ENCODE measurements at regions not wholly inside any gene's neighbourhood (a gene's known extent, or its start where the extent isn't known, plus 50 kb on each side); places are given as distances from the start of the nearest gene placed in this dataset.

DNA sequence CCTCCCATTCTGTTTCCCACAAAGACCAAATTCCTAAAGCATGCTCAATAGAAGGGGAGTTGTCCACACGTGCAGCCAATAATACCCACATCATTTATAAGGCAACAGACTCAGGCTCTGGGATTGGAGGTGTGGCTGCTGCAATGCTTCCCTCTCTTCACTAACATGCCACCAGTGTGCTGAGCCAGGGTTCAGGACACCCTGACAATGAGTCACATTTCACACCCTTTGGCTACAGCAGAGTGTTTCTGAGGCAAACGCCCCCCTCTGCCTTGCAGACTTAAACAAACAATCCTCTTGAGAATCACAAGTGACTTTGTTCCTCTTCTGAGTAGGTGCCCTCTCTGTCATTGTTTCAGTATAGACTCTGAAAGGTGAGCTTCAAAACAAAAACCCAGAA is 189.3 kb upstream of the TLE4 start:
- no peak overlapping the region for H3K4me3 ChIP-seq (ENCODE audit: low read depth, low read length)
- H3K27me3 ChIP-seq (replicated peaks) = no peaks in the 10 kb centered on the region
- TF ChIP-seq, protein P1, sequence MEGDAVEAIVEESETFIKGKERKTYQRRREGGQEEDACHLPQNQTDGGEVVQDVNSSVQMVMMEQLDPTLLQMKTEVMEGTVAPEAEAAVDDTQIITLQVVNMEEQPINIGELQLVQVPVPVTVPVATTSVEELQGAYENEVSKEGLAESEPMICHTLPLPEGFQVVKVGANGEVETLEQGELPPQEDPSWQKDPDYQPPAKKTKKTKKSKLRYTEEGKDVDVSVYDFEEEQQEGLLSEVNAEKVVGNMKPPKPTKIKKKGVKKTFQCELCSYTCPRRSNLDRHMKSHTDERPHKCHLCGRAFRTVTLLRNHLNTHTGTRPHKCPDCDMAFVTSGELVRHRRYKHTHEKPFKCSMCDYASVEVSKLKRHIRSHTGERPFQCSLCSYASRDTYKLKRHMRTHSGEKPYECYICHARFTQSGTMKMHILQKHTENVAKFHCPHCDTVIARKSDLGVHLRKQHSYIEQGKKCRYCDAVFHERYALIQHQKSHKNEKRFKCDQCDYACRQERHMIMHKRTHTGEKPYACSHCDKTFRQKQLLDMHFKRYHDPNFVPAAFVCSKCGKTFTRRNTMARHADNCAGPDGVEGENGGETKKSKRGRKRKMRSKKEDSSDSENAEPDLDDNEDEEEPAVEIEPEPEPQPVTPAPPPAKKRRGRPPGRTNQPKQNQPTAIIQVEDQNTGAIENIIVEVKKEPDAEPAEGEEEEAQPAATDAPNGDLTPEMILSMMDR (IDR thresholded peaks at IDR 0.05; ENCODE audit: low read depth, low read length, missing control alignments) = no peak
- DNase-seq = no peak
- no peak overlapping the region for H3K27ac ChIP-seq
- in situ Hi-C loops (cut with HindIII; ENCODE audit: low pct_ligation_motif_present, low sequenced_read_pairs) = no loop called here
- H3K36me3 ChIP-seq (replicated peaks) = no peaks in the 10 kb centered on the region

DNA sequence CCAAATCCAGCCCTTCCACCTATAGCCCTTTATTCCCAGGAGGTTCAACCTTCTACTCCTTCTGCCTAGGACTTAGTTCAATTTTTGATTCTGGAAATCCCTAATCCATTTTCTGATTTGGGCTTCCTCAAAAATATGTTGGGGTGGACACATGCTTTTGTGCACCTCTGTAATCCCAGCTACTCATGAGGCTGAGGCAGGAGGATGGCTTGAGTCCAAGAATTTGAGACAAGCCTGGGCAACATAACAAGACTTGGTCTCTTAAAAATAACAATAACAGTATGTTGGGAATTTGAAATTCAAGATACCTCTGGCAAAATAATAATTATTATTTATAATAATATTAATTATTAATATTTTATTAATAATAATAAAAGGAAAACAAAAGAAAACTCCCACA is 188.7 kb upstream of the TLE4 start:
- Histone ChIP-seq H3K27ac (no peak overlapping the region), H3K27me3 (replicated peaks) (no peaks in the 10 kb centered on the region), H3K4me3 (ENCODE audit: low read depth, low read length) (no peak overlapping the region), H3K36me3 (replicated peaks) (no peaks in the 10 kb centered on the region)
- DNase-seq = no peak
- in situ Hi-C loops (cut with HindIII; ENCODE audit: low pct_ligation_motif_present, low sequenced_read_pairs) = no loop called here
- TF ChIP-seq, protein P1 (IDR thresholded peaks at IDR 0.05; ENCODE audit: low read depth, low read length, missing control alignments) = no peak

DNA sequence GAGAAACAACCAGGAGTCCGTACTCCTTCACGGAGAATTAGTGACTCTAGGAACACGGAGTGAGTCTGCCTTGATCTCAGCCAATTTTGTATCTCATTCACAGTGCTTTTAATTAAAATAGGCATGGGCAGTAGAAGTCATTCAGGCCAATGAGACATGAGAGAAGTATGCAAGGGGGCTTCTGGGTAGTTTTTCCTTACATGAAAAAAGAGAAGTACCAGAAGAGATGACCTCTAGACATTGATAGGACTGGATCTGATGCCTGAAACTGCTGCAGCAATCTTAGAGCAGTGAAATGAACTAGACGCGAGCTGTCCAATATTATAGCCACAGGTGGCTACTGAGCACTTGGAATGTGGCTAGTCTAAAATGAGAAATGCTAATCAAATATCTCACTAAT is 187.7 kb upstream of the TLE4 start:
- no peak for DNase-seq
- Histone ChIP-seq H3K4me3 (ENCODE audit: low read depth, low read length) (no peak overlapping the region), H3K27me3 (replicated peaks) (no peaks in the 10 kb centered on the region), H3K27ac (no peak overlapping the region), H3K36me3 (replicated peaks) (no peaks in the 10 kb centered on the region)
- in situ Hi-C loops (cut with HindIII; ENCODE audit: low pct_ligation_motif_present, low sequenced_read_pairs) = no loop called here
- TF ChIP-seq, protein P1 (IDR thresholded peaks at IDR 0.05; ENCODE audit: low read depth, low read length, missing control alignments) = no peak

DNA sequence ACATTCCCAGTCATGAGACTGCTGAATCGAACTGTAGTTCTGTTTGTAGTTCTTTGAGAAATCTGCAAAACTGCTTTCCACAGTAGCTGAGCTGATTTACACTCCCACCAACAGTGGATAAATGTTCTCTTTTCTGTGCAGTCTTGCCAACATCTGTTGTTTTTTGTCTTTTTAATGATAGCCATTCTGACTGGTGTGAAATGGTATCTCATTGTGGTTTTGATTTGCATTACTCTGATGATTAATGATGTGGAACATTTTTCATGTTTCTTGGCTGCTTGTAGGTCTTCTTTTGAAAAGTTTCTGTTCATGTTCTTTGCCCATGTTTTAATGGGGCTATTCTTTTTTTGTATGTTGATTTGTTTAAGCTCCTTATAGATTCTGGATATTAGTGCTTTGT is 187.3 kb upstream of the TLE4 start:
- H3K27ac ChIP-seq = no peak overlapping the region
- no peak for DNase-seq
- no peak overlapping the region for H3K4me3 ChIP-seq (ENCODE audit: low read depth, low read length)
- in situ Hi-C loops (cut with HindIII; ENCODE audit: low pct_ligation_motif_present, low sequenced_read_pairs) = no loop called here
- TF ChIP-seq, protein P1 (IDR thresholded peaks at IDR 0.05; ENCODE audit: low read depth, low read length, missing control alignments) = no peak
- no peaks in the 10 kb centered on the region for H3K27me3 ChIP-seq (replicated peaks)
- no peaks in the 10 kb centered on the region for H3K36me3 ChIP-seq (replicated peaks)

DNA sequence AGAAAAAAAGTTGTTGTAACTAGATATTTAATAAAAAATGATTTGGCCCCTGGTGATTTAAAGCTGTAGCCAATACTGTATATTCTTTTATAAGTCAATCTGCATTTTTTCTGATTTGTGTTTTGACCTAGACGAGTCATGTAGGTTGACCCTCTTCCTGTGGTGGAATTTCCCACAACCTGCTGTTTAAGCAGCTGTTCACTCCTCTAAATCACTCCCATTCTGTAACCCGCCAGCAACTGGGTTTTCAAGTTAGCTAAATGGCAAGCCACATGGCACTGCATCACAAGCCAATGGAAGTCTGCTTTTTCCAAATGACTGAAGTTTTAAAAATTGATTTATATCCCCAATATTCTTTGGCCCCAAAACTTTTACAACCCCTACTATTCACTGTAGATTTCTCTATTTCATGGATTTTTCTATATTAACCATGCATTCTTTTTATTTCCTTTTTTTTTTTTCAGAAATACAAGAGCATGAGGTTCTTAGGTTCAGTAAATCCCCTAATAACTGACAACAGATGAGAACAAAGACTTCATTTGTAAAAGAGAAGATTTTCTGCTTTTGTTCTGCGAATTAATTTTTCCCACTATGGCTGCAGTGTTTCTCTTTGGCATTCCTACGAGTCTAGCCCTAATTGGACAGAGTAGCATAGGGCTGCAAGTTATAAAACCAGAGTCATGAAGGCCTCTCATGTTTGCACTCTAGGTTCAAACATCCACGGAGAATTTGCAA is 184.5 kb upstream of the TLE4 start:
- DNase-seq = no peak
- no peak overlapping the region for H3K4me3 ChIP-seq (ENCODE audit: low read depth, low read length)
- in situ Hi-C loops (cut with HindIII; ENCODE audit: low pct_ligation_motif_present, low sequenced_read_pairs) = no loop called here
- H3K27ac ChIP-seq = no peak overlapping the region
- H3K27me3 ChIP-seq (replicated peaks) = no peaks in the 10 kb centered on the region
- H3K36me3 ChIP-seq (replicated peaks) = no peaks in the 10 kb centered on the region
- TF ChIP-seq, protein P1 (IDR thresholded peaks at IDR 0.05; ENCODE audit: low read depth, low read length, missing control alignments) = no peak
